ENCODE measurements at regions not wholly inside any gene's neighbourhood (a gene's known extent, or its start where the extent isn't known, plus 50 kb on each side); places are given as distances from the start of the nearest gene placed in this dataset.
"Not testable (repeated sequence)": the region's sequence is repeated elsewhere in the genome, so short reads cannot be mapped to it uniquely, and the experiment has no call there.

GRCh38 chr10:108556186-108556585 lies 1367.1 kb downstream of the XPNPEP1 start:
- intact Hi-C loops (cut with DNase I; ENCODE audit: low total_unique reads): no loop called here
- H3K27ac ChIP-seq: no peak overlapping the region

DNA sequence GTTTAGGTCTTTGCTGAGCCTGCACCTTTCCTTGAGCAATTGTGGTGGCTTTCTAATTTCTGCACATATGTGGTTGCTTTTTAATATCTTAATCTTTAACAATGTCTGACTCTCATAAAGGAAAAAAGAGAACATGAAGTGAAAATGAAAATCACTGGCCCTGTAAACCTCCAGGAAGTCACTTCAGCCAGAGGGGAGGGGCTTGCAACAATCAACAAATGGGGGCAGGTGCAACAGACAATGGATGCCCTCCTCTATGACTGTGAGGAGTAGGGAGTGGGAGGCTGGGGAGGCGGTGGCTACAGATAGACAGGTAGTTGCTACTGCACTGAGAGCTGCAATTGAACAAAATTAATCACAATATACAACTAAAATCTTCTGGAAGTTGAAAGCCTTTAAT lies 1377.4 kb downstream of the XPNPEP1 start:
- Histone ChIP-seq H3K9me3 (no peaks in the 10 kb centered on the region), H3K4me3 (no peak overlapping the region), H3K27me3 (replicated peaks in 1 of 7) (no peaks in the 10 kb centered on the region), H3K27ac (no peak overlapping the region), H3K4me1 (peaks cover 0 to 5% (median 2%) of the 10 kb centered on the region in 6 donors), H3K36me3 (no peaks in the 10 kb centered on the region)
- intact Hi-C loops (cut with DNase I; ENCODE audit: low total_unique reads): no loop called here
- DNase-seq: no peak
- WGBS, 5 donors: 70 to 95% (median 82%) methylated on average over 1 of the region's 1 CpG
- TF ChIP-seq, protein P1, sequence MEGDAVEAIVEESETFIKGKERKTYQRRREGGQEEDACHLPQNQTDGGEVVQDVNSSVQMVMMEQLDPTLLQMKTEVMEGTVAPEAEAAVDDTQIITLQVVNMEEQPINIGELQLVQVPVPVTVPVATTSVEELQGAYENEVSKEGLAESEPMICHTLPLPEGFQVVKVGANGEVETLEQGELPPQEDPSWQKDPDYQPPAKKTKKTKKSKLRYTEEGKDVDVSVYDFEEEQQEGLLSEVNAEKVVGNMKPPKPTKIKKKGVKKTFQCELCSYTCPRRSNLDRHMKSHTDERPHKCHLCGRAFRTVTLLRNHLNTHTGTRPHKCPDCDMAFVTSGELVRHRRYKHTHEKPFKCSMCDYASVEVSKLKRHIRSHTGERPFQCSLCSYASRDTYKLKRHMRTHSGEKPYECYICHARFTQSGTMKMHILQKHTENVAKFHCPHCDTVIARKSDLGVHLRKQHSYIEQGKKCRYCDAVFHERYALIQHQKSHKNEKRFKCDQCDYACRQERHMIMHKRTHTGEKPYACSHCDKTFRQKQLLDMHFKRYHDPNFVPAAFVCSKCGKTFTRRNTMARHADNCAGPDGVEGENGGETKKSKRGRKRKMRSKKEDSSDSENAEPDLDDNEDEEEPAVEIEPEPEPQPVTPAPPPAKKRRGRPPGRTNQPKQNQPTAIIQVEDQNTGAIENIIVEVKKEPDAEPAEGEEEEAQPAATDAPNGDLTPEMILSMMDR (IDR thresholded peaks at IDR 0.05 in 8 of 11, conservative IDR thresholded peaks at IDR 0.05 in 3 of 11): no peak
- TF ChIP-seq POLR2AphosphoS5 (IDR thresholded peaks at IDR 0.05): no peak
- no peak for TF ChIP-seq POLR2A (IDR thresholded peaks at IDR 0.05)

More at GRCh38 chr10:108556186-108556585, 1367.1 kb downstream of the XPNPEP1 start:
- TF ChIP-seq, protein P1 (IDR thresholded peaks at IDR 0.05 in 8 of 11, conservative IDR thresholded peaks at IDR 0.05 in 3 of 11): no peak
- TF ChIP-seq POLR2A (IDR thresholded peaks at IDR 0.05) (no peak), POLR2AphosphoS5 (IDR thresholded peaks at IDR 0.05) (no peak)
- H3K4me3 ChIP-seq: no peak overlapping the region
- no peak for DNase-seq
- no peaks in the 10 kb centered on the region for H3K4me1 ChIP-seq
- no peaks in the 10 kb centered on the region for H3K27me3 ChIP-seq (replicated peaks in 1 of 7)
- peaks cover 0 to 10% (median 0%) of the 10 kb centered on the region in 8 donors for H3K9me3 ChIP-seq
- H3K36me3 ChIP-seq: no peaks in the 10 kb centered on the region
- 52 to 64% (median 56%) methylated on average over 4 of the region's 4 CpGs for WGBS, 5 donors

GRCh38 chr10:108544500-108545120 lies 1378.7 kb downstream of the XPNPEP1 start:
- Histone ChIP-seq H3K4me1 (peaks cover 0 to 5% (median 2%) of the 10 kb centered on the region in 6 donors), H3K9me3 (no peaks in the 10 kb centered on the region), H3K27me3 (replicated peaks in 1 of 7) (no peaks in the 10 kb centered on the region), H3K27ac (no peak overlapping the region), H3K4me3 (no peak overlapping the region), H3K36me3 (no peaks in the 10 kb centered on the region)
- WGBS, 5 donors: 29 to 32% (median 31%) methylated on average over 10 of the region's 10 CpGs
- TF ChIP-seq POLR2A (IDR thresholded peaks at IDR 0.05): no peak
- TF ChIP-seq, protein P1 (IDR thresholded peaks at IDR 0.05 in 8 of 11, conservative IDR thresholded peaks at IDR 0.05 in 3 of 11): peak; percentile 47 to 84 (median 70)
- intact Hi-C loops (cut with DNase I; ENCODE audit: low total_unique reads): no loop called here
- DNase-seq: peak; percentile 85

- H3K4me1 ChIP-seq; H3K4me3 ChIP-seq; H3K27me3 ChIP-seq (replicated peaks in 1 of 7); DNase-seq; H3K36me3 ChIP-seq; intact Hi-C loops (cut with DNase I; ENCODE audit: low total_unique reads); H3K27ac ChIP-seq: not testable (repeated sequence)
- peaks cover 0 to 22% (median 14%) of the 10 kb centered on the region in 8 donors for H3K9me3 ChIP-seq
- WGBS, 5 donors: 75 to 91% (median 87%) methylated on average over 6 of the region's 6 CpGs
Observed at GRCh38 chr10:108533551-108533950, 1369.0 kb upstream of the SORCS1 start.

All from spleen (tissue), 11 donors.